HepG2 (cell line): ENCODE measurements at regions not wholly inside any gene's neighbourhood (a gene's known extent, or its start where the extent isn't known, plus 50 kb on each side); places are given as distances from the start of the nearest gene placed in this dataset.

Source experiments
- DNMT3B ChIP-seq: conservative IDR thresholded peaks from 2 replicates; pipeline ENCODE4 v1.6.1; 2016; ENCODE audit warnings: missing biosample characterization, control low read depth
- EP300 ChIP-seq, 3 experiments: sonication (generic) in 1 of 3; formaldehyde crosslinking in 1 of 3; IDR thresholded peaks; 2 replicates each; pipeline versions ENCODE4 v1.5.1 to v1.6.1; 2011 to 2020; ENCODE audit warnings: low read depth in 2 of 3, low read length in 2 of 3, borderline replicate concordance in 1 of 3, improper control_type of control experiment in 1 of 3, mild to moderate bottlenecking in 1 of 3, missing genetic modification reagents in 1 of 3, moderate library complexity in 1 of 3
- EZH2 ChIP-seq: conservative IDR thresholded peaks from 2 replicates; pipeline ENCODE4 v1.6.1; 2012; ENCODE audit warnings: mild to moderate bottlenecking, low read depth, low read length, moderate library complexity
- NFYC ChIP-seq: IDR thresholded peaks from 2 replicates; pipeline ENCODE4 v1.6.1; 2016; ENCODE audit warnings: missing genetic modification reagents, missing compliant biosample characterization
- ZC3H13 ChIP-seq: sonication (generic); formaldehyde crosslinking; IDR thresholded peaks from 2 replicates; pipeline ENCODE4 v1.8.1; 2023; ENCODE audit warnings: mild to moderate bottlenecking, missing genetic modification reagents, moderate library complexity

DNA sequence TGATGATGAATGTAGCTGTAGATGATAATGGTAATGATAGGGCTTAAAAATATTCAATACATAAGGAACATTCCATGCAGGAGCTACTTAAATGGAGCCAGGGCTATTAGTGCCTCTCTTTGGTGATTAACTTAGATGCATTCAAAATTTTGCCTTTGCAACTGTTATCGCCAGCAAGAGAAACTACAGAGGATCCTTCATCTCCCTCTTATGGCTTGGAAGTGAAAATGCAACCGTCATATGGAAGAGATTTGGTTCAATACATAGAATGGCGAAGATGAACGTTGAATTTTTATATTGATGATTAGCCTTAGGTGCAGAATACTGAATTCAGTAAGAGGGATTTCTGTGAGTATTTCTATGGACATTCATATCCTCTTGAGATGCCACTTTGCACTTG, 134.5 kb upstream of the NLGN4X start:
- no peak for TF ChIP-seq NFYC (CRISPR knock-in tag)
- TF ChIP-seq ZC3H13 (CRISPR knock-in tag), result no peak
- no peak for TF ChIP-seq DNMT3B (CRISPR knock-in tag)
- TF ChIP-seq EP300 (IDR thresholded peaks at IDR 0.05; ENCODE audit: low read depth in 2 of 2, low read length in 2 of 2), result no peak
- TF ChIP-seq EP300 (CRISPR knock-in tag; IDR thresholded peaks at IDR 0.05; ENCODE audit: borderline replicate concordance), result no peak
- no peak for TF ChIP-seq EZH2
